ENCODE measurements at regions not wholly inside any gene's neighbourhood (a gene's known extent, or its start where the extent isn't known, plus 50 kb on each side); places are given as distances from the start of the nearest gene placed in this dataset.
A peak's percentile ranks its signal among the peaks of the same experiment; 100 is the strongest.

- no peaks in the 10 kb centered on the region for H3K36me3 ChIP-seq
- H3K4me3 ChIP-seq, result no peak overlapping the region
- H3K27ac ChIP-seq, result no peak overlapping the region
- no peak for TF ChIP-seq Cebpa-rat (IDR thresholded peaks at IDR 0.05)
- peaks cover 6 to 14% (median 10%) of the 10 kb centered on the region in 11 experiments; a peak in 18 of 22 replicates for H3K9me3 ChIP-seq (replicated peaks in 1 of 11)
- no peak overlapping the region for H3K9ac ChIP-seq
- H3K27me3 ChIP-seq, result no peaks in the 10 kb centered on the region
- H3K4me2 ChIP-seq, result no peak overlapping the region
- H3K4me1 ChIP-seq, result peaks cover 36 to 62% (median 44%) of the 10 kb centered on the region in 10 experiments
- H4K20me1 ChIP-seq, result no peaks in the 10 kb centered on the region
Observed at GRCh38 chr5:173825215-173825865, 62.8 kb upstream of the CPEB4 start.

GRCh38 chr5:173826086-173826427 lies 62.1 kb upstream of the CPEB4 start:
- Histone ChIP-seq H3K9ac (no peak overlapping the region), H3K9me3 (replicated peaks in 1 of 11) (peaks cover 6 to 14% (median 10%) of the 10 kb centered on the region in 11 experiments; a peak in 18 of 22 replicates), H3K36me3 (no peaks in the 10 kb centered on the region), H3K27ac (no peak overlapping the region), H4K20me1 (no peaks in the 10 kb centered on the region), H3K4me3 (no peak overlapping the region), H3K4me2 (no peak overlapping the region), H3K27me3 (no peaks in the 10 kb centered on the region), H3K4me1 (peaks cover 38 to 62% (median 44%) of the 10 kb centered on the region in 10 experiments)
- TF ChIP-seq Cebpa-rat (IDR thresholded peaks at IDR 0.05), result no peak

DNA sequence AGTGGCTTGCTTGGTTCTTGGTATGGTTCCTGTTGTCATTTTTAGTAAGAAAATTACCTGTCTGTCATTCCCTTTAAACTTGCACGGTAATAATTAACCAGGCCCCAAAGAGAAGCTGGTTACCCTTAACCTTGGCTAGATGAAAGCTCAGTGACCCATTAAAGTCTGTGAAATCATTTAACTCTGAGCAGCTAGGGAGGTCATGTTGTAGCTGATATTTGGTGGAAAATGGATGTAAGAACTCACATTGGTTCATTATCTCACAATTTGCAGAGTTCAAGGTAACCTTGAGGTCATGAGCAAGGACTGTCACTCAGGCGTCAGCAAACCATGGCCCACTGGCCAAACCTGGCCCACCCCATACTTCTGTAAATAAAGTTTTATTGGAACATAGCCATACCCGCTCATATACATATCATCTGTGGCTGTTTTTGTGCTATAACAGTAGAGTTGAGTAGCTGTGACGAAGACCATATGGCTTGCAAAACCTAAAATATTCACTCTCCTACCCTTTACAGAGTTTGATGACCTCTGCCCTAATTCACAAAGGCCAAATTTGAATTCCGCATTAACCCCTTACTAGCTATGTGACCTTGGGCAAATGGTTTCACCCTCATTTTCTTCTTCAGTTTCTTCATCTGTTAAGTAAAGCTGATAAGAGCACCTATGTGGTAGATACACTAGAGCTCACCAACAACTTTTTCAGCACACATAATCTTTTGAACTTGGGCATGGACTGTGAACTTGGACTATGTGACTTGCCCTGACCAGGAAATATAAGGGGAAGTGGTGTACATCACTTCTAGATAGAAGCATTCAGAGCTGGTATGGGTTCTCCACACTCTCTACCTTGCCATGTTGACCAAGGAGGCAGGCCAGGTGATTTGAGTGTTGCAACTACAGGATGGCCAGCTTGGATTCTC lies 61.5 kb upstream of the CPEB4 start:
- no peaks in the 10 kb centered on the region for H4K20me1 ChIP-seq
- no peak overlapping the region for H3K9ac ChIP-seq
- peaks cover 6 to 14% (median 10%) of the 10 kb centered on the region in 11 experiments; a peak in 18 of 22 replicates for H3K9me3 ChIP-seq (replicated peaks in 1 of 11)
- TF ChIP-seq Cebpa-rat (IDR thresholded peaks at IDR 0.05), result no peak
- H3K4me2 ChIP-seq, result peak overlapping the region in 1 of 11 experiments; percentile 28; a peak in 2 of 22 replicates
- H3K27ac ChIP-seq, result no peak overlapping the region
- H3K27me3 ChIP-seq, result no peaks in the 10 kb centered on the region
- no peak overlapping the region for H3K4me3 ChIP-seq
- H3K36me3 ChIP-seq, result no peaks in the 10 kb centered on the region
- H3K4me1 ChIP-seq, result peaks cover 38 to 62% (median 44%) of the 10 kb centered on the region in 10 experiments

DNA sequence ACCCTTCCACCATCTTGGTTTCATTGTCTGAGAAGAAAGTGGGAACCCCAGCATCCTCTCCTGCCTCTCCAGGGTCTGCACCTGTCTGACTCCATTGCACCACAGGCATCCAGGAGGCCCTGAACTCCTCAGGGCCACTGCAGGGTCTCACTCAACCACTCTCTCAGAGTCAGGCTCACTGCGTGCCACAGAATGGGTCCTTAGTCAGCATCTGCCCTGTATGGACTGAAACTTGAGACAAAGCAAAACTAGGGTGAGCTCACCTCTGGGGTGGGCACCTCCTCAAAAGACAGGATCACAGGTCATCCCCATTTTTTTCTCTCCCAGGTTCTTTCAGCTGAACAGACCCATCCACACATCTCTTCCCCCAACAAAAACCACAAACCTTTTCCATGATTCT lies 59.2 kb upstream of the CPEB4 start:
- H4K20me1 ChIP-seq, result no peaks in the 10 kb centered on the region
- H3K36me3 ChIP-seq, result no peaks in the 10 kb centered on the region
- H3K4me3 ChIP-seq, result no peak overlapping the region
- H3K4me2 ChIP-seq, result peak overlapping the region; percentile 65 to 94 (median 85)
- peaks cover 6 to 14% (median 10%) of the 10 kb centered on the region in 11 experiments; a peak in 18 of 22 replicates for H3K9me3 ChIP-seq (replicated peaks in 1 of 11)
- peaks cover 52 to 70% (median 60%) of the 10 kb centered on the region in 10 experiments for H3K4me1 ChIP-seq
- peaks cover 0 to 3% (median 0%) of the 10 kb centered on the region in 11 experiments; a peak in 2 of 22 replicates for H3K27me3 ChIP-seq
- no peak for TF ChIP-seq Cebpa-rat (IDR thresholded peaks at IDR 0.05)
- peak overlapping the region in 8 of 11 experiments; percentile 20 to 84 (median 64); a peak in 13 of 22 replicates for H3K27ac ChIP-seq
- H3K9ac ChIP-seq, result peak overlapping the region in 4 of 11 experiments; percentile 3 to 69 (median 54); a peak in 4 of 22 replicates

DNA sequence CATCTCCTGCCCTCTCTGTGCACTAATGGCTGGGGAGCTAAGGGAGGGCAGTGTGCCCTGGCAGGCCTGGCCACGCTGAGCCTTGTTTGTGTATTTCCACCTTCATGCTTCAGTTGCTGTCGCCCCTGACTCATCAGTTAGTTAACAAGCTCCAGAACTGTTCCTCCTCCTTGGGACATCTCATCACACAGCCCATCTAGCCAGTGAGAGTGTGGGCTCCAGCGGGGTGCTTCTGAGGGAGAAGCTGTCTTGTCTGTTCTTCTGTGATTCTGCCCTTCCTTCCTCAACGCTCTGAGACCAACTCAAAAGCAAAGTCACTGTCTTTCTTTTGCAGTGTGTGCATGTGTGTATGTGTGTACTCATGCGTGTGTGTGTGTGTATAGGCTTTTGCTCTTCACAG lies 58.3 kb upstream of the CPEB4 start:
- Histone ChIP-seq H3K4me3 (no peak overlapping the region), H4K20me1 (no peaks in the 10 kb centered on the region), H3K36me3 (no peaks in the 10 kb centered on the region), H3K27me3 (peaks cover 0 to 6% (median 0%) of the 10 kb centered on the region in 11 experiments; a peak in 2 of 22 replicates), H3K9me3 (replicated peaks in 1 of 11) (peaks cover 6 to 14% (median 10%) of the 10 kb centered on the region in 11 experiments; a peak in 18 of 22 replicates), H3K9ac (peak overlapping the region in 9 of 11 experiments; percentile 8 to 69 (median 51); a peak in 15 of 22 replicates), H3K4me2 (peak overlapping the region; percentile 65 to 94 (median 85)), H3K4me1 (peaks cover 48 to 70% (median 62%) of the 10 kb centered on the region in 10 experiments), H3K27ac (peak overlapping the region in 10 of 11 experiments; percentile 20 to 84 (median 60); a peak in 17 of 22 replicates)
- TF ChIP-seq Cebpa-rat (IDR thresholded peaks at IDR 0.05), result no peak

DNA sequence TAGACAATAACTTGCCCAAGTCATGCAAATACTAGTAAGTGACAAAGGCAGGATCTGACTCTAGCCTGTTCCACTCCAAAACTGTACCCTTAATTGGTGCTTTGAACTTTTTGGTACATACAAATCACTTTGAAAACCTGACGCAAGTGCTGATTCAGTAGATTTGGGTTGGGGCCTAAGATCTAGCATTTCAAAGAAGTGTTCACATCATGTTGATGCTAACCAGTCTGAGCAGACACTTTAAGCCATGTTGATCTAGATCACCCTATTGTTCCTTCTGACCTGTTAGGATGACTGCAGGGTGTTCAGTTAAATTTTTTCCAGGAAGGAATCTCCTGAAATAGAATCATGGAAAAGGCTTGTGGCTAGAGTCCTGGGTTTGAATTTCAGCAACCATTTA lies 57.7 kb upstream of the CPEB4 start:
- Histone ChIP-seq H3K27ac (peak overlapping the region in 9 of 11 experiments; percentile 9 to 84 (median 60); a peak in 13 of 22 replicates), H3K9me3 (replicated peaks in 1 of 11) (peaks cover 6 to 14% (median 11%) of the 10 kb centered on the region in 11 experiments; a peak in 18 of 22 replicates), H3K4me3 (no peak overlapping the region), H3K4me2 (peak overlapping the region; percentile 65 to 94 (median 85)), H3K4me1 (peaks cover 48 to 75% (median 68%) of the 10 kb centered on the region in 10 experiments), H4K20me1 (no peaks in the 10 kb centered on the region), H3K9ac (peak overlapping the region in 6 of 11 experiments; percentile 8 to 69 (median 52); a peak in 6 of 22 replicates), H3K36me3 (no peaks in the 10 kb centered on the region), H3K27me3 (peaks cover 0 to 6% (median 0%) of the 10 kb centered on the region in 11 experiments; a peak in 2 of 22 replicates)
- TF ChIP-seq Cebpa-rat (IDR thresholded peaks at IDR 0.05), result no peak

- Histone ChIP-seq H3K27me3 (peaks cover 0 to 6% (median 0%) of the 10 kb centered on the region in 11 experiments; a peak in 2 of 22 replicates), H3K27ac (peak overlapping the region in 3 of 11 experiments; percentile 7 to 84 (median 79); a peak in 5 of 22 replicates)
Observed at GRCh38 chr5:173831196-173831914, 56.8 kb upstream of the CPEB4 start.

DNA sequence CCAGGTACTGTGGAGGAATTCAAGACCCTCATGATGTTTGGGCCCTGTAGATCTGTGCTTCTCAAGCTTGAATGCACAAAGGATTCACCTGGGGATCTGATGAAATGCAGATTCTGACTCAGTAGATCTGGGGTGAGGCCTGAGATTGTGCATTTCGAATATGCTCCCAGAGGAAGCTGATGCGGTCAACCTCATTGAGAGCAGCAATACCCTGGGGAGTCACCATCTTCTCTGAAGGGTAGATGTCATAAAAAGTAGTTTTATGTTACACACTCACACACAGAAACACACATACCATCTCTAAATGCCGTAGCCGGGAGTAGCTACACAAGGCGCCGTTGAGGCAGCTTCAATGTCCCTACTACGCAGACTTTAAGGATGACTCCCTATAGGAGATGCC lies 55.8 kb upstream of the CPEB4 start:
- Histone ChIP-seq H3K4me3 (peak overlapping the region in 3 of 10 experiments; percentile 14 to 27 (median 16); a peak in 5 of 20 replicates), H4K20me1 (no peaks in the 10 kb centered on the region), H3K9me3 (replicated peaks in 1 of 11) (peaks cover 6 to 26% (median 14%) of the 10 kb centered on the region in 11 experiments; a peak in 18 of 22 replicates), H3K27ac (peak overlapping the region in 9 of 11 experiments; percentile 24 to 83 (median 64); a peak in 15 of 22 replicates), H3K4me2 (peak overlapping the region; percentile 65 to 94 (median 85)), H3K4me1 (peaks cover 48 to 87% (median 76%) of the 10 kb centered on the region in 10 experiments), H3K9ac (peak overlapping the region in 8 of 11 experiments; percentile 2 to 43 (median 27); a peak in 10 of 22 replicates), H3K36me3 (no peaks in the 10 kb centered on the region), H3K27me3 (peaks cover 0 to 6% (median 0%) of the 10 kb centered on the region in 11 experiments; a peak in 2 of 22 replicates)
- TF ChIP-seq Cebpa-rat (IDR thresholded peaks at IDR 0.05), result peak in 4 of 11 experiments; percentile 22 to 59 (median 36); a peak in 3 of 22 replicates

More at GRCh38 chr5:173831196-173831914, 56.8 kb upstream of the CPEB4 start:
- peaks cover 48 to 85% (median 76%) of the 10 kb centered on the region in 10 experiments for H3K4me1 ChIP-seq
- H3K9ac ChIP-seq, result no peak overlapping the region
- no peak for TF ChIP-seq Cebpa-rat (IDR thresholded peaks at IDR 0.05)
- peak overlapping the region; percentile 65 to 94 (median 85); a peak in 20 of 22 replicates for H3K4me2 ChIP-seq
- H4K20me1 ChIP-seq, result no peaks in the 10 kb centered on the region
- H3K36me3 ChIP-seq, result no peaks in the 10 kb centered on the region
- no peak overlapping the region for H3K4me3 ChIP-seq
- peaks cover 6 to 20% (median 11%) of the 10 kb centered on the region in 11 experiments; a peak in 18 of 22 replicates for H3K9me3 ChIP-seq (replicated peaks in 1 of 11)

Data from BLaER1 treated with 17β-estradiol and CSF1 and Interleukin-3, amounts not matched to agents 10 nM and 100 nM (cell line).